A549 (cell line): ENCODE measurements at regions not wholly inside any gene's neighbourhood (a gene's known extent, or its start where the extent isn't known, plus 50 kb on each side); places are given as distances from the start of the nearest gene placed in this dataset.
A peak's percentile ranks its signal among the peaks of the same experiment; 100 is the strongest.

Experiments used
- ATAC-seq, 2 experiments: fragments of 200-7000 bp in 1 of 2; fragments of >200 bp in 1 of 2; cut with Nextera tagmentation in 1 of 2; cut with Tn5 transposase in 1 of 2; 3 replicates each; pipeline versions ENCODE4 v1.8.0 to v1.9.1; 2018 to 2020; ENCODE audit warnings: mild to moderate bottlenecking in 1 of 2, moderate library complexity in 1 of 2
- CTCF ChIA-PET: fragments of 300-600 bp; sonication (Branson Sonifier 250); formaldehyde crosslinking; extraction: SDS; loops from one replicate; lab custom pipeline; 2021; ENCODE audit warnings: antibody characterized with exemption, inconsistent platforms; lab: Yijun Ruan, JAX
- POLR2A ChIA-PET: fragments of 350-600 bp; formaldehyde crosslinking; extraction: SDS; loops from one replicate; lab custom pipeline; 2021; ENCODE audit warnings: antibody characterized with exemption, inconsistent platforms; lab: Yijun Ruan, JAX
- DNase-seq, 2 experiments: peaks; one replicate each; pipeline versions ENCODE4 v3.0.0 to v3.0.0-alpha.2; 2011 to 2016; ENCODE audit warnings: low read depth in 1 of 2, low spot score in 1 of 2
- FAIRE-seq: peaks from 2 replicates; lab custom pipeline; 2011; peaks lifted over from hg19 to GRCh38; lab: Jason Lieb, UNC
- H3K27ac ChIP-seq, 2 experiments: fragments of >200 bp; sonication (Bioruptor Twin); formaldehyde crosslinking; 3 replicates each; pipeline ENCODE4 v1.5.1; 2016 to 2017
- H3K4me1 ChIP-seq: fragments of >200 bp; sonication (Bioruptor Twin); formaldehyde crosslinking; 3 replicates; pipeline ENCODE4 v1.6.1; 2016
- H3K4me2 ChIP-seq: fragments of >200 bp; sonication (Bioruptor Twin); formaldehyde crosslinking; 3 replicates; pipeline ENCODE4 v1.6.1; 2016
- H3K4me3 ChIP-seq: fragments of >200 bp; sonication (Bioruptor Twin); formaldehyde crosslinking; 3 replicates; pipeline ENCODE4 v1.5.1; 2016
- H3K9me3 ChIP-seq: fragments of >200 bp; sonication (Bioruptor Twin); formaldehyde crosslinking; 3 replicates; pipeline ENCODE4 v1.6.1; 2016
- BHLHE40 ChIP-seq: IDR thresholded peaks from 2 replicates; pipeline ENCODE4 v1.6.1; 2012; ENCODE audit warnings: low read depth, low read length, inconsistent platforms
- CEBPB ChIP-seq, 2 experiments: fragments of >200 bp in 1 of 2; sonication (Bioruptor Twin) in 1 of 2; formaldehyde crosslinking in 1 of 2; IDR thresholded peaks; 2 replicates each; pipeline ENCODE4 v1.6.1; 2012 to 2016
- CHD2 ChIP-seq: fragments of 150-350 bp; IDR thresholded peaks from 2 replicates; pipeline ENCODE4 v1.6.1; 2014; ENCODE audit warnings: low read length; ENCODE audit not compliant: partially characterized antibody
- EHF ChIP-seq: fragments of 250-450 bp; sonication (Bioruptor Pico); IDR thresholded peaks from 2 replicates; pipeline ENCODE4 v1.5.0; 2020; ENCODE audit warnings: mild to moderate bottlenecking
- FOXS1 ChIP-seq: fragments of 250-450 bp; sonication (Bioruptor Pico); IDR thresholded peaks from 2 replicates; pipeline ENCODE4 v1.5.0; 2020; ENCODE audit warnings: mild to moderate bottlenecking, moderate library complexity
- HDAC2 ChIP-seq: fragments of 200-600 bp; sonication (generic); IDR thresholded peaks from 2 replicates; pipeline ENCODE4 v1.6.1; 2016
- HOXB13 ChIP-seq: fragments of 250-450 bp; sonication (Bioruptor Pico); IDR thresholded peaks from 2 replicates; pipeline ENCODE4 v1.5.0; 2020; ENCODE audit warnings: low read depth, mild to moderate bottlenecking, moderate library complexity
- HOXB5 ChIP-seq: fragments of 250-450 bp; sonication (Bioruptor Pico); IDR thresholded peaks from 2 replicates; pipeline ENCODE4 v1.5.0; 2020; ENCODE audit warnings: mild to moderate bottlenecking, moderate library complexity
- JUN ChIP-seq, 2 experiments: fragments of >200 bp; sonication (Bioruptor Twin); formaldehyde crosslinking; IDR thresholded peaks; 2 replicates in 1 of 2; 3 replicates in 1 of 2; pipeline ENCODE4 v1.6.1; 2016 to 2017
- KDM5A ChIP-seq: fragments of 200-600 bp; sonication (generic); IDR thresholded peaks from 2 replicates; pipeline ENCODE4 v1.6.1; 2016; ENCODE audit warnings: antibody characterized with exemption, mild to moderate bottlenecking
- MAFK ChIP-seq: fragments of 450-650 bp; IDR thresholded peaks from 2 replicates; pipeline ENCODE4 v1.6.1; 2014; ENCODE audit not compliant: partially characterized antibody
- MYC ChIP-seq: IDR thresholded peaks from 2 replicates; pipeline ENCODE4 v1.6.1; 2012; ENCODE audit warnings: mild to moderate bottlenecking, inconsistent platforms, low read length, improper control_type of control experiment, borderline replicate concordance
- POLR2A ChIP-seq: IDR thresholded peaks from 2 replicates; pipeline ENCODE4 v1.6.1; 2012; ENCODE audit warnings: mild to moderate bottlenecking, low read length
- RNF2 ChIP-seq: fragments of 200-600 bp; sonication (generic); IDR thresholded peaks from 2 replicates; pipeline ENCODE4 v1.6.1; 2016; ENCODE audit warnings: low read depth, mild to moderate bottlenecking, antibody characterized with exemption, moderate library complexity, borderline replicate concordance
- TFCP2L1 ChIP-seq: fragments of 250-450 bp; sonication (Bioruptor Pico); IDR thresholded peaks from 2 replicates; pipeline ENCODE4 v1.5.0; 2021; ENCODE audit warnings: mild to moderate bottlenecking
- ZFP36 ChIP-seq: fragments of 450-650 bp; IDR thresholded peaks from 2 replicates; pipeline ENCODE4 v1.6.1; 2014; ENCODE audit warnings: borderline replicate concordance; ENCODE audit not compliant: partially characterized antibody
- WGBS: methylation state at CpG from one replicate; pipeline ENCODE4 v1.1.6; 2017; ENCODE audit errors: missing lambda C conversion rate; 5-methylcytosine and 5-hydroxymethylcytosine counted together
- TF ChIP-seq, protein P1 (sequence below): fragments of 250-450 bp; sonication (Bioruptor Pico); IDR thresholded peaks from 2 replicates; pipeline ENCODE4 v1.5.0; 2021; ENCODE audit warnings: mild to moderate bottlenecking, moderate library complexity, borderline replicate concordance
- TF ChIP-seq, protein P2 (sequence below): fragments of >200 bp; sonication (Bioruptor Twin); formaldehyde crosslinking; IDR thresholded peaks from 2 replicates; pipeline ENCODE4 v1.6.1; 2016
- TF ChIP-seq, protein P3 (sequence below): fragments of 150-350 bp; IDR thresholded peaks from 2 replicates; pipeline ENCODE4 v1.6.1; 2014; ENCODE audit warnings: low read depth, mild to moderate bottlenecking, low read length
- TF ChIP-seq, protein P4 (sequence below): fragments of >200 bp; sonication (Bioruptor Twin); formaldehyde crosslinking; IDR thresholded peaks from 3 replicates; pipeline ENCODE4 v1.5.1; 2016
- TF ChIP-seq, protein P5 (sequence below): IDR thresholded peaks from 2 replicates; pipeline ENCODE4 v1.6.1; 2012

DNA sequence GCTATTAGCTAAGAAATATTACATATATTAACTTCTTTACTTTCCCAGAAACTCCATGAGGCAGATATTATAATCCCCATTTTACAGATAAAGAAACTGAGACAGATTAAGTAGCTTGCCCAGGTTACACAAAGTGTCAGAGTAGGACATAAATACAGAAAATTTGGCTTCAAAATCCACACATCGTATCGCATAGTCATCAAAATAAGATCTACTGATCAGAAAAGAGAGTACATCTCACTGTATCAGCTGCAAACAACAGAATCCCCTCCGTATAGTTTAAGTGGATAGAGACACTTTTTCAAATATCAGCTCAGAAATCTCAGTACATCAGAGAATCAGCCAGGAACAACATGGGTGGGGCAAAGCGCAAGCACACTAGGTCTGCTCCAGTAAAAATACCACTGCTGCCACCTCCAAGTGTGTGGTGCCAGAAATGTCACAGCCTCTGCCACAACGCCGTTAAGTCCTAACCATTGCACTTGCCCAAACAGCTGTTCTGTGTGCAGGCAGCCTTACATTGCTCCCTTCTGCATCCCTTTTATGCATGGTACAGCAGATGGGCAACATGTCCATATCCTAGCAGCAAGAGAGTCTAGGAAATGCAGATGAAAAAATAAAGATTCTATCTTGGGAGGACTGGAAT lies 204.8 kb downstream of the KLF12 start:
- Histone ChIP-seq H3K4me2 (no peak overlapping the region), H3K9me3 (no peaks in the 10 kb centered on the region), H3K4me1 (peaks cover 17% of the 10 kb centered on the region; the same call in 2 of the 3 replicates), H3K4me3 (no peak overlapping the region), H3K27ac (no peak overlapping the region)
- CTCF ChIA-PET = no interaction called here
- FAIRE-seq (no peak), DNase-seq (no peak), ATAC-seq (no peak)
- POLR2A ChIA-PET = no interaction called here
- TF ChIP-seq BHLHE40 (no peak), EHF (CRISPR knock-in tag) (no peak), MAFK (peak; percentile 37)
- TF ChIP-seq, protein P1, sequence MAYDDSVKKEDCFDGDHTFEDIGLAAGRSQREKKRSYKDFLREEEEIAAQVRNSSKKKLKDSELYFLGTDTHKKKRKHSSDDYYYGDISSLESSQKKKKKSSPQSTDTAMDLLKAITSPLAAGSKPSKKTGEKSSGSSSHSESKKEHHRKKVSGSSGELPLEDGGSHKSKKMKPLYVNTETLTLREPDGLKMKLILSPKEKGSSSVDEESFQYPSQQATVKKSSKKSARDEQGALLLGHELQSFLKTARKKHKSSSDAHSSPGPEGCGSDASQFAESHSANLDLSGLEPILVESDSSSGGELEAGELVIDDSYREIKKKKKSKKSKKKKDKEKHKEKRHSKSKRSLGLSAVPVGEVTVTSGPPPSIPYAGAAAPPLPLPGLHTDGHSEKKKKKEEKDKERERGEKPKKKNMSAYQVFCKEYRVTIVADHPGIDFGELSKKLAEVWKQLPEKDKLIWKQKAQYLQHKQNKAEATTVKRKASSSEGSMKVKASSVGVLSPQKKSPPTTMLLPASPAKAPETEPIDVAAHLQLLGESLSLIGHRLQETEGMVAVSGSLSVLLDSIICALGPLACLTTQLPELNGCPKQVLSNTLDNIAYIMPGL = no peak
- WGBS = 91% methylated on average over 6 of the region's 6 CpGs

DNA sequence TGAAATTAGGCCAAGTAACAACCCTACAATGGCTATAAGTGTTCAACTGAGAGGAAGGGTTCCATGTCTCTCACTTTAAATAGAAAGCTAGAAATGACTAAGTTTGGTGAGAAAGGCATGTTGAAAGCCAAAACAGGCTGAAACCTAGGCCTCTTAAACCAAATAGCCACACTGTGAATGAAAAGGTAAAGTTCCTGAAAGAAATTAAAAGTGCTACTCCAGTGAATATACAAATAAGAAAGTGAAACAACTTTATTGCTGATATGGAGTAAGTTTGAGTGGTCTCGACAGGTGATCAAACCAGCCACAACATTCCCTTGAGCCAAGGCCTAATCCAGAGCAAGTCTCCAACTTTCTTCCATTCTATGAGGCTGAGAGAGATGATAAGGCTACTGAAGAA lies 209.6 kb downstream of the KLF12 start:
- Histone ChIP-seq H3K9me3 (no peaks in the 10 kb centered on the region), H3K4me1 (peaks cover 10% of the 10 kb centered on the region; the same call in 2 of the 3 replicates), H3K4me3 (no peak overlapping the region), H3K27ac (no peak overlapping the region), H3K4me2 (no peak overlapping the region)
- TF ChIP-seq FOXS1 (CRISPR knock-in tag) (no peak), ZFP36 (no peak), HOXB13 (CRISPR knock-in tag) (no peak)
- FAIRE-seq (no peak), ATAC-seq (no peak), DNase-seq (no peak)
- WGBS = 92% methylated on average over 1 of the region's 1 CpG
- POLR2A ChIA-PET = no interaction called here
- CTCF ChIA-PET = no interaction called here

DNA sequence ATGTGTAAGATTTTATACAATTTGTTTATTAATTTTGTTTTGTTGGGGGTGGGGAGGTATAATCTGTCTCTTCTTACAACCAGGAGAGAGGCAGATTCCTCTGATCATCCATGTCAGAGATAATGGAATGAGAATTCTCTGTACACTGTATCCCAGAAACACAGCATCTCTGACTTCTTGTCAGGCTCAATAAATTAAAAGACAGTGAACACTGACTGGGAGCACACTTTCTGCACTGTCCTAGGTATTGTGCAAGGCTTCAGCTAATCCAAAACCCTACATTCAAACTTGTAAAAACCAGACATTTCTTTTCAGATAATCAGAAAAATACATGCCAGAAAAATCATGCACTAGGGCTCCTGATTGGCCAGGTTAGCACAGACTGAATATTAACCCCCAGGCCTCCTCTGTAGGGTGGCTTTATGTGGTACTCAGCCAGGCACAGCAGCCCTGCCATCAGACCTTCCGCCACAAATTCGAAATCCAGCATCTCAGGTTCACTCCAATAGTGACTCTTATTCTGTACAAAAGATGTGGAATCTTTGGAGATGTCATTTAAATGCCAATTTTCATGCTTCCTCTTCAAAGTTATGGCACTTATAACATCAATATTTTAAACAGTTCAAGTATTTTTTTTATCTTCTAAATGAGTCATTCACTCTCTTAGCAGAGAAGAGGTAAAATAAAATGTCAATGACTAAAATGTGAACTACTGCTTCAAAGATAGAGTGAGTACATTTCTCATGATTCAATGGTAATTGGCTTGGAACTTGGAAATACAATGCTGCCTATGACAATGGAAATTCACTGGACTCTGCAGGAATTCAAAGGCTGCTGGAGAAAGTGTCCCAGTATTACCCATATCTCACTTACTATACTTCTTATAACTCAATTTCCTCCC lies 211.5 kb downstream of the KLF12 start:
- CTCF ChIA-PET = no interaction called here

More for the DNA sequence above, 211.5 kb downstream of the KLF12 start:
- no peak for TF ChIP-seq RNF2
- TF ChIP-seq HOXB5 (CRISPR knock-in tag) = no peak
- TF ChIP-seq MYC = no peak
- TF ChIP-seq, protein P2, sequence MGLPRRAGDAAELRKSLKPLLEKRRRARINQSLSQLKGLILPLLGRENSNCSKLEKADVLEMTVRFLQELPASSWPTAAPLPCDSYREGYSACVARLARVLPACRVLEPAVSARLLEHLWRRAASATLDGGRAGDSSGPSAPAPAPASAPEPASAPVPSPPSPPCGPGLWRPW = no peak
- no peak for TF ChIP-seq CHD2
- TF ChIP-seq HDAC2 = no peak
- TF ChIP-seq CEBPB (IDR thresholded peaks at IDR 0.05) = no peak
- TF ChIP-seq HOXB13 (CRISPR knock-in tag) = no peak
- no peak for TF ChIP-seq KDM5A
- no peak for TF ChIP-seq JUN (IDR thresholded peaks at IDR 0.05)
- no peak for TF ChIP-seq ZFP36
- TF ChIP-seq, protein P3, sequence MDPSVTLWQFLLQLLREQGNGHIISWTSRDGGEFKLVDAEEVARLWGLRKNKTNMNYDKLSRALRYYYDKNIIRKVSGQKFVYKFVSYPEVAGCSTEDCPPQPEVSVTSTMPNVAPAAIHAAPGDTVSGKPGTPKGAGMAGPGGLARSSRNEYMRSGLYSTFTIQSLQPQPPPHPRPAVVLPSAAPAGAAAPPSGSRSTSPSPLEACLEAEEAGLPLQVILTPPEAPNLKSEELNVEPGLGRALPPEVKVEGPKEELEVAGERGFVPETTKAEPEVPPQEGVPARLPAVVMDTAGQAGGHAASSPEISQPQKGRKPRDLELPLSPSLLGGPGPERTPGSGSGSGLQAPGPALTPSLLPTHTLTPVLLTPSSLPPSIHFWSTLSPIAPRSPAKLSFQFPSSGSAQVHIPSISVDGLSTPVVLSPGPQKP = no peak
- no peak for TF ChIP-seq POLR2A
- TF ChIP-seq, protein P4, sequence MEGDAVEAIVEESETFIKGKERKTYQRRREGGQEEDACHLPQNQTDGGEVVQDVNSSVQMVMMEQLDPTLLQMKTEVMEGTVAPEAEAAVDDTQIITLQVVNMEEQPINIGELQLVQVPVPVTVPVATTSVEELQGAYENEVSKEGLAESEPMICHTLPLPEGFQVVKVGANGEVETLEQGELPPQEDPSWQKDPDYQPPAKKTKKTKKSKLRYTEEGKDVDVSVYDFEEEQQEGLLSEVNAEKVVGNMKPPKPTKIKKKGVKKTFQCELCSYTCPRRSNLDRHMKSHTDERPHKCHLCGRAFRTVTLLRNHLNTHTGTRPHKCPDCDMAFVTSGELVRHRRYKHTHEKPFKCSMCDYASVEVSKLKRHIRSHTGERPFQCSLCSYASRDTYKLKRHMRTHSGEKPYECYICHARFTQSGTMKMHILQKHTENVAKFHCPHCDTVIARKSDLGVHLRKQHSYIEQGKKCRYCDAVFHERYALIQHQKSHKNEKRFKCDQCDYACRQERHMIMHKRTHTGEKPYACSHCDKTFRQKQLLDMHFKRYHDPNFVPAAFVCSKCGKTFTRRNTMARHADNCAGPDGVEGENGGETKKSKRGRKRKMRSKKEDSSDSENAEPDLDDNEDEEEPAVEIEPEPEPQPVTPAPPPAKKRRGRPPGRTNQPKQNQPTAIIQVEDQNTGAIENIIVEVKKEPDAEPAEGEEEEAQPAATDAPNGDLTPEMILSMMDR = no peak
- TF ChIP-seq, protein P5, sequence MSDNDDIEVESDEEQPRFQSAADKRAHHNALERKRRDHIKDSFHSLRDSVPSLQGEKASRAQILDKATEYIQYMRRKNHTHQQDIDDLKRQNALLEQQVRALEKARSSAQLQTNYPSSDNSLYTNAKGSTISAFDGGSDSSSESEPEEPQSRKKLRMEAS = no peak
- no peak for TF ChIP-seq TFCP2L1 (CRISPR knock-in tag)
- no peak for FAIRE-seq
- POLR2A ChIA-PET = no interaction called here
- Histone ChIP-seq H3K4me1 (peaks cover 10% of the 10 kb centered on the region; the same call in 2 of the 3 replicates), H3K27ac (no peak overlapping the region; a peak in 1 of 6 replicates), H3K9me3 (no peaks in the 10 kb centered on the region), H3K4me2 (peak overlapping the region; percentile 37; the same call in 2 of the 3 replicates), H3K4me3 (no peak overlapping the region)
- ATAC-seq = no peak
- WGBS = 77% methylated on average over 2 of the region's 2 CpGs
- DNase-seq = no peak
